GM23338 (cell line): ENCODE measurements at regions not wholly inside any gene's neighbourhood (a gene's known extent, or its start where the extent isn't known, plus 50 kb on each side); places are given as distances from the start of the nearest gene placed in this dataset.

ENCODE experiments used
- CTCF ChIP-seq, 2 experiments: fragments of 200-600 bp in 1 of 2; sonication (generic) in 1 of 2; conservative IDR thresholded peaks; 2 replicates each; pipeline versions ENCODE4 v1.5.1 to v1.6.1; 2016 to 2017; ENCODE audit warnings: antibody characterized with exemption in 2 of 2, low read depth in 2 of 2, mild to moderate bottlenecking in 2 of 2, moderate library complexity in 1 of 2
- JUNB ChIP-seq: IDR thresholded peaks from one replicate; pipeline ENCODE4 v1.6.1; 2016; ENCODE audit warnings: antibody characterized with exemption; ENCODE audit not compliant: unreplicated experiment

GRCh38 chr10:53222806-53223205, 450.2 kb upstream of the MBL2 start:
- TF ChIP-seq CTCF (conservative IDR thresholded peaks at IDR 0.05; ENCODE audit: low read depth in 2 of 2) (no peak), JUNB (no peak)
